ENCODE measurements at regions not wholly inside any gene's neighbourhood (a gene's known extent, or its start where the extent isn't known, plus 50 kb on each side); places are given as distances from the start of the nearest gene placed in this dataset.

DNA sequence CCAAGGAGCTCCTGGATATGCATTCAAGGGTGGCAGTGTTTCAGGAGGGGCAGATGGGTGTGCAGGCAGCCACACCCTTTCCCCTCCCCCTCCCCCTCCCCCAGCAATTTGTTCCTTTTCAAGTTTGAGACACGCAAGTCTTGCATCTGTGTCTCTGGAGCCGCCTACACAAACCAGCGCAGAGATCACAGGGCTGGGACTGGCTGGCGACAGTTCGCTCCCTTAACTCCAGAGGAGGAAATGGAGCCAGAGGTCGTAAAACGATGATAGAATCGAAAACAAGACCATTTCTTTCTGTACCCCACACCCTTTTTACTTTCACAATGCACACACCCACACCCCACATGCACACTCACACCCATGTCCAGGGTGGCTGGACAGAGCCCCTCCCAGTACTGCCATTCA lies 163.1 kb downstream of the LY86 start:
- H3K4me1 ChIP-seq (ENCODE audit: control insufficient read depth in 1 of 2, insufficient read depth in 2 of 2, low read length in 2 of 2): peaks cover 0 to 6% of the 10 kb centered on the region in 2 experiments
- H4K12ac ChIP-seq (ENCODE audit: low read depth, low read length): no peak overlapping the region
- no peak overlapping the region for H2AK5ac ChIP-seq (ENCODE audit: low read length)
- no peaks in the 10 kb centered on the region for H3K79me2 ChIP-seq (ENCODE audit: control insufficient read depth, insufficient read depth, low read length, poor library complexity)
- H2BK5ac ChIP-seq (ENCODE audit: low read depth, low read length, poor library complexity): no peak overlapping the region
- H2BK12ac ChIP-seq (ENCODE audit: low read length): no peak overlapping the region
- peaks cover 3% of the 10 kb centered on the region for H3K9me3 ChIP-seq (ENCODE audit: insufficient read depth, low read depth, low read length)
- H4K91ac ChIP-seq (ENCODE audit: low read depth, low read length): no peak overlapping the region
- H2BK120ac ChIP-seq (ENCODE audit: insufficient read depth, low read length, poor library complexity): no peak overlapping the region
- H3K27me3 ChIP-seq (ENCODE audit: insufficient read depth, low read length): no peaks in the 10 kb centered on the region
- H3K4me2 ChIP-seq (ENCODE audit: low read length): no peak overlapping the region
- no peak overlapping the region for H3K14ac ChIP-seq (ENCODE audit: low read length)
- no peak overlapping the region for H3K9ac ChIP-seq (ENCODE audit: low read length)
- no CpG with 5 or more reads among the region's 8 CpGs for WGBS (ENCODE audit: extremely low coverage, insufficient coverage, insufficient read length)
- no peak overlapping the region for H3K23ac ChIP-seq (ENCODE audit: low read length)
- H3K4me3 ChIP-seq (ENCODE audit: low read depth, low read length): no peak overlapping the region
- H3K36me3 ChIP-seq (ENCODE audit: control insufficient read depth in 1 of 2, insufficient read depth in 2 of 2, low read length in 2 of 2): no peaks in the 10 kb centered on the region
- no peak overlapping the region for H3K27ac ChIP-seq (ENCODE audit: low read depth, low read length)
- peaks cover 2% of the 10 kb centered on the region for H3K79me1 ChIP-seq (ENCODE audit: low read length)
- DNase-seq: no peak
- no peak overlapping the region for H4K8ac ChIP-seq (ENCODE audit: low read depth, low read length)
- H2AFZ ChIP-seq (ENCODE audit: insufficient read depth, low read length, poor library complexity): no peak overlapping the region
- H3K4ac ChIP-seq (ENCODE audit: low read depth, low read length): no peak overlapping the region
- no peak overlapping the region for H3K18ac ChIP-seq (ENCODE audit: low read length)

DNA sequence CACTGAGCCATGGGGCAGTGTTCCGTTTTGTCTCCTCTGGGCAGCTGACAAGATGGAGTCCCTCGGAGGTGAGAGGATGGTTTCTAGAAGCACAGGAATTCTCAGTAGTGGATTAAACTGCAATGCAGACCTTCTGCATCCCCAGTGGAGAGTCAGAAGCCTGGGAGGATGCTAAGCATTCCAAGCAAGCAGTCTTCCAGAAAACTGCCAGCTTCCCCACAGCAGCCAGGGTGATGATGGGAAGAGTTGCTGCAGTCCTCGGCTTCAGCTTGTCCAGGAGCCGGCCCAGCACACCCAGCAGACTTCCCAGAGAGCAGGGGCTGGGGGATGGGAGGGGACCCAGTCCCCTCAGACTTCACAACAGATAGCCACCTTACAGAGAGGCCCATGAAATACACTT lies 163.6 kb downstream of the LY86 start:
- H3K27me3 ChIP-seq (ENCODE audit: insufficient read depth, low read length): no peaks in the 10 kb centered on the region
- H2BK5ac ChIP-seq (ENCODE audit: low read depth, low read length, poor library complexity): no peak overlapping the region
- no peak for DNase-seq
- peaks cover 0 to 6% of the 10 kb centered on the region in 2 experiments for H3K4me1 ChIP-seq (ENCODE audit: control insufficient read depth in 1 of 2, insufficient read depth in 2 of 2, low read length in 2 of 2)
- H3K4me2 ChIP-seq (ENCODE audit: low read length): no peak overlapping the region
- H3K27ac ChIP-seq (ENCODE audit: low read depth, low read length): no peak overlapping the region
- no peak overlapping the region for H2BK12ac ChIP-seq (ENCODE audit: low read length)
- no peak overlapping the region for H3K23ac ChIP-seq (ENCODE audit: low read length)
- no peak overlapping the region for H3K14ac ChIP-seq (ENCODE audit: low read length)
- no peak overlapping the region for H2AFZ ChIP-seq (ENCODE audit: insufficient read depth, low read length, poor library complexity)
- H3K4ac ChIP-seq (ENCODE audit: low read depth, low read length): no peak overlapping the region
- H3K9me3 ChIP-seq (ENCODE audit: insufficient read depth, low read depth, low read length): peaks cover 3% of the 10 kb centered on the region
- H3K9ac ChIP-seq (ENCODE audit: low read length): no peak overlapping the region
- H2AK5ac ChIP-seq (ENCODE audit: low read length): no peak overlapping the region
- H3K4me3 ChIP-seq (ENCODE audit: low read depth, low read length): no peak overlapping the region
- no peak overlapping the region for H4K12ac ChIP-seq (ENCODE audit: low read depth, low read length)
- no CpG with 5 or more reads among the region's 4 CpGs for WGBS (ENCODE audit: extremely low coverage, insufficient coverage, insufficient read length)
- no peak overlapping the region for H4K91ac ChIP-seq (ENCODE audit: low read depth, low read length)
- H3K79me1 ChIP-seq (ENCODE audit: low read length): peaks cover 2% of the 10 kb centered on the region
- H3K36me3 ChIP-seq (ENCODE audit: control insufficient read depth in 1 of 2, insufficient read depth in 2 of 2, low read length in 2 of 2): no peaks in the 10 kb centered on the region
- no peak overlapping the region for H4K8ac ChIP-seq (ENCODE audit: low read depth, low read length)
- H2BK120ac ChIP-seq (ENCODE audit: insufficient read depth, low read length, poor library complexity): no peak overlapping the region
- H3K79me2 ChIP-seq (ENCODE audit: control insufficient read depth, insufficient read depth, low read length, poor library complexity): no peaks in the 10 kb centered on the region
- no peak overlapping the region for H3K18ac ChIP-seq (ENCODE audit: low read length)

DNA sequence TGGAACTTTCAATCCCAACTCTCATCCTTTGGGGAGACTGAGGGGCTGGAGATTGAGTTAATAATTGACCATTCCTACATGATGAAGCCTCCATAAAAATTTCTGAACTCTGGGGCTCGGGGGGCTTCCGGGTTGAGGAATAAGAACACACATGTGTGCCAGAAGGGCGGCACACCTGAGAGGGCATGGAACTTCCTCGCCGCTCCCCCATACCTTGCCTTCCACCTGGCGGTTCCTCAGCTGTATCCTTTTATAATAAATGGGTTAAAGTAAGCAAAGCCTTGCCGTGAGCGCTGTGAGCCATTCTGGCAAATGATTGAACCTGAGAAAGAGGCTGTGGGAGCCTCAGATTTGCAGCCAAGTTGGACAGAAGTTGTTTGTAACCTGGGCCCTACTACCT lies 164.8 kb downstream of the LY86 start:
- Histone ChIP-seq H3K79me1 (ENCODE audit: low read length) (peaks cover 2% of the 10 kb centered on the region), H3K4ac (ENCODE audit: low read depth, low read length) (no peak overlapping the region), H2BK12ac (ENCODE audit: low read length) (no peak overlapping the region), H3K36me3 (ENCODE audit: control insufficient read depth in 1 of 2, insufficient read depth in 2 of 2, low read length in 2 of 2) (no peaks in the 10 kb centered on the region), H4K8ac (ENCODE audit: low read depth, low read length) (no peak overlapping the region), H4K12ac (ENCODE audit: low read depth, low read length) (no peak overlapping the region), H3K14ac (ENCODE audit: low read length) (no peak overlapping the region), H3K18ac (ENCODE audit: low read length) (no peak overlapping the region), H3K4me1 (ENCODE audit: control insufficient read depth in 1 of 2, insufficient read depth in 2 of 2, low read length in 2 of 2) (peaks cover 0 to 6% of the 10 kb centered on the region in 2 experiments), H2AK5ac (ENCODE audit: low read length) (no peak overlapping the region), H3K4me3 (ENCODE audit: low read depth, low read length) (no peak overlapping the region), H2AFZ (ENCODE audit: insufficient read depth, low read length, poor library complexity) (no peak overlapping the region), H3K27ac (ENCODE audit: low read depth, low read length) (no peak overlapping the region), H3K27me3 (ENCODE audit: insufficient read depth, low read length) (no peaks in the 10 kb centered on the region), H3K4me2 (ENCODE audit: low read length) (no peak overlapping the region), H3K79me2 (ENCODE audit: control insufficient read depth, insufficient read depth, low read length, poor library complexity) (no peaks in the 10 kb centered on the region), H4K91ac (ENCODE audit: low read depth, low read length) (no peak overlapping the region), H3K9me3 (ENCODE audit: insufficient read depth, low read depth, low read length) (peaks cover 3% of the 10 kb centered on the region), H3K9ac (ENCODE audit: low read length) (no peak overlapping the region), H3K23ac (ENCODE audit: low read length) (no peak overlapping the region), H2BK120ac (ENCODE audit: insufficient read depth, low read length, poor library complexity) (no peak overlapping the region), H2BK5ac (ENCODE audit: low read depth, low read length, poor library complexity) (no peak overlapping the region)
- DNase-seq: no peak
- no CpG with 5 or more reads among the region's 8 CpGs for WGBS (ENCODE audit: extremely low coverage, insufficient coverage, insufficient read length)

DNA sequence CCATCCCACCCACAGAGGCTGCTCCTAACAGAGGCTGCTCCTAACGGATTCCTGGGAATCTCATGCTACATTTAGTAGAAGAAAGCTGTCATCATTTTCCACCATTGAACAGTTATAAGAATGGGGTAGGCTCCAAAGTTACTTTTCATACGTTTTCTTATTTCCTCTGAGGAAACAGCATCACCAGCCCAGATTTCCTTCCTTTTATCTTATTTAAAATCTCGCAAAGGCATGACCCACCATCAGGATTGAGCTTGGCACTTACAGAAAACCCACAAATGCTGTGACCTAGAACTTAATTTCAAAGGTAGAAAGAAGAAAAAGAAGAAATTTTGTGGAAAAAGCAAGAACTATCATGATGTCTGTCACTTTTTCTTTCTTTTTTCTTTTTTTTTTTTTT lies 168.0 kb downstream of the LY86 start:
- Histone ChIP-seq H2BK12ac (ENCODE audit: low read length) (no peak overlapping the region), H3K9me3 (ENCODE audit: insufficient read depth, low read depth, low read length) (peaks cover 1% of the 10 kb centered on the region), H3K14ac (ENCODE audit: low read length) (no peak overlapping the region), H2AK5ac (ENCODE audit: low read length) (no peak overlapping the region), H3K23ac (ENCODE audit: low read length) (no peak overlapping the region), H4K91ac (ENCODE audit: low read depth, low read length) (no peak overlapping the region), H3K27me3 (ENCODE audit: insufficient read depth, low read length) (no peaks in the 10 kb centered on the region), H4K8ac (ENCODE audit: low read depth, low read length) (no peak overlapping the region), H3K4ac (ENCODE audit: low read depth, low read length) (no peak overlapping the region), H2BK120ac (ENCODE audit: insufficient read depth, low read length, poor library complexity) (no peak overlapping the region), H3K9ac (ENCODE audit: low read length) (no peak overlapping the region), H3K4me1 (ENCODE audit: control insufficient read depth in 1 of 2, insufficient read depth in 2 of 2, low read length in 2 of 2) (peaks cover 7% of the 10 kb centered on the region in 2 experiments), H3K18ac (ENCODE audit: low read length) (no peak overlapping the region), H2BK5ac (ENCODE audit: low read depth, low read length, poor library complexity) (no peak overlapping the region), H3K4me3 (ENCODE audit: low read depth, low read length) (no peak overlapping the region), H2AFZ (ENCODE audit: insufficient read depth, low read length, poor library complexity) (no peak overlapping the region), H3K4me2 (ENCODE audit: low read length) (no peak overlapping the region), H3K27ac (ENCODE audit: low read depth, low read length) (no peak overlapping the region), H4K12ac (ENCODE audit: low read depth, low read length) (no peak overlapping the region), H3K79me2 (ENCODE audit: control insufficient read depth, insufficient read depth, low read length, poor library complexity) (no peaks in the 10 kb centered on the region), H3K36me3 (ENCODE audit: control insufficient read depth in 1 of 2, insufficient read depth in 2 of 2, low read length in 2 of 2) (no peaks in the 10 kb centered on the region), H3K79me1 (ENCODE audit: low read length) (peaks cover 3% of the 10 kb centered on the region)
- WGBS (ENCODE audit: extremely low coverage, insufficient coverage, insufficient read length): no CpG with 5 or more reads among the region's 3 CpGs
- no peak for DNase-seq
